ENCODE measurements at regions not wholly inside any gene's neighbourhood (a gene's known extent, or its start where the extent isn't known, plus 50 kb on each side); places are given as distances from the start of the nearest gene placed in this dataset.

- no peak for DNase-seq
- no peaks in the 10 kb centered on the region for H3K9me3 ChIP-seq
- no peaks in the 10 kb centered on the region for H3K4me1 ChIP-seq
- 87 to 88% methylated on average over 1 of the region's 1 CpG for WGBS, 2 donors
- H3K27me3 ChIP-seq = no peaks in the 10 kb centered on the region
- H3K36me3 ChIP-seq = no peaks in the 10 kb centered on the region
- TF ChIP-seq CTCF (IDR thresholded peaks at IDR 0.05) = no peak
- TF ChIP-seq POLR2AphosphoS5 (IDR thresholded peaks at IDR 0.05) = no peak
- TF ChIP-seq EP300 (IDR thresholded peaks at IDR 0.05) = no peak
- TF ChIP-seq POLR2A (IDR thresholded peaks at IDR 0.05) = no peak
- no peak overlapping the region for H3K27ac ChIP-seq
- H3K4me3 ChIP-seq = no peak overlapping the region
- intact Hi-C loops (cut with DNase I) = no loop called here
Observed at GRCh38 chr5:13143630-13144029, 800.9 kb downstream of the DNAH5 start.

GRCh38 chr5:13143214-13143613 is 801.3 kb downstream of the DNAH5 start:
- TF ChIP-seq POLR2A (IDR thresholded peaks at IDR 0.05) (no peak), EP300 (IDR thresholded peaks at IDR 0.05) (no peak), CTCF (IDR thresholded peaks at IDR 0.05) (no peak), POLR2AphosphoS5 (IDR thresholded peaks at IDR 0.05) (no peak)
- Histone ChIP-seq H3K9me3 (no peaks in the 10 kb centered on the region), H3K27ac (no peak overlapping the region), H3K4me3 (no peak overlapping the region), H3K36me3 (no peaks in the 10 kb centered on the region), H3K27me3 (no peaks in the 10 kb centered on the region), H3K4me1 (no peaks in the 10 kb centered on the region)
- intact Hi-C loops (cut with DNase I) = no loop called here
- DNase-seq = no peak

GRCh38 chr5:13133951-13134350 is 810.5 kb downstream of the DNAH5 start:
- H3K27me3 ChIP-seq = no peaks in the 10 kb centered on the region
- no peak for TF ChIP-seq EP300 (IDR thresholded peaks at IDR 0.05)
- no peak for TF ChIP-seq CTCF (IDR thresholded peaks at IDR 0.05)
- TF ChIP-seq POLR2A (IDR thresholded peaks at IDR 0.05) = no peak
- TF ChIP-seq POLR2AphosphoS5 (IDR thresholded peaks at IDR 0.05) = no peak
- H3K4me1 ChIP-seq = no peaks in the 10 kb centered on the region
- 88% methylated on average over 2 of the region's 2 CpGs for WGBS, 2 donors
- no peak overlapping the region for H3K27ac ChIP-seq
- H3K36me3 ChIP-seq = no peaks in the 10 kb centered on the region
- no peaks in the 10 kb centered on the region for H3K9me3 ChIP-seq
- intact Hi-C loops (cut with DNase I) = no loop called here
- no peak for DNase-seq
- H3K4me3 ChIP-seq = no peak overlapping the region

- H3K27ac ChIP-seq = no peak overlapping the region
- intact Hi-C loops (cut with DNase I) = no loop called here
- H3K9me3 ChIP-seq = peaks cover 0 to 5% (median 0%) of the 10 kb centered on the region in 4 donors
- WGBS, 2 donors = 74 to 85% methylated on average over 1 of the region's 1 CpG
- no peaks in the 10 kb centered on the region for H3K36me3 ChIP-seq
- H3K27me3 ChIP-seq = no peaks in the 10 kb centered on the region
- no peak for DNase-seq
- no peak for TF ChIP-seq POLR2AphosphoS5 (IDR thresholded peaks at IDR 0.05)
- H3K4me1 ChIP-seq = no peaks in the 10 kb centered on the region
- no peak overlapping the region for H3K4me3 ChIP-seq
Observed at GRCh38 chr5:13115476-13115875, 829.0 kb downstream of the DNAH5 start.

GRCh38 chr5:13108265-13108664 is 836.2 kb downstream of the DNAH5 start:
- H3K4me1 ChIP-seq = no peaks in the 10 kb centered on the region
- 62 to 75% methylated on average over 5 of the region's 5 CpGs for WGBS, 2 donors
- H3K27me3 ChIP-seq = no peaks in the 10 kb centered on the region
- TF ChIP-seq POLR2A (IDR thresholded peaks at IDR 0.05) (no peak), POLR2AphosphoS5 (IDR thresholded peaks at IDR 0.05) (no peak), CTCF (IDR thresholded peaks at IDR 0.05) (no peak), EP300 (IDR thresholded peaks at IDR 0.05) (no peak)
- no peak for DNase-seq
- H3K4me3 ChIP-seq = no peak overlapping the region
- no peaks in the 10 kb centered on the region for H3K9me3 ChIP-seq
- H3K27ac ChIP-seq = no peak overlapping the region
- intact Hi-C loops (cut with DNase I) = no loop called here
- H3K36me3 ChIP-seq = no peaks in the 10 kb centered on the region

All from sigmoid colon (tissue), 6 donors.